A673 (cell line): ENCODE measurements at regions not wholly inside any gene's neighbourhood (a gene's known extent, or its start where the extent isn't known, plus 50 kb on each side); places are given as distances from the start of the nearest gene placed in this dataset.

Experiments
- EZH2 ChIP-seq: fragments of 200-600 bp; sonication (generic); IDR thresholded peaks from 2 replicates; pipeline ENCODE4 v1.6.1; 2017; ENCODE audit warnings: borderline replicate concordance, low read depth, mild to moderate bottlenecking, mixed read lengths, antibody characterized with exemption, low read length; ENCODE audit not compliant: poor library complexity, severe bottlenecking
- TF ChIP-seq, protein P1 (sequence below): fragments of 300-800, 200-600 bp; sonication (generic); conservative IDR thresholded peaks from 2 replicates; pipeline ENCODE4 v1.5.1; 2017; ENCODE audit warnings: low read depth, mild to moderate bottlenecking, antibody characterized with exemption, low read length, moderate library complexity, mixed read lengths

DNA sequence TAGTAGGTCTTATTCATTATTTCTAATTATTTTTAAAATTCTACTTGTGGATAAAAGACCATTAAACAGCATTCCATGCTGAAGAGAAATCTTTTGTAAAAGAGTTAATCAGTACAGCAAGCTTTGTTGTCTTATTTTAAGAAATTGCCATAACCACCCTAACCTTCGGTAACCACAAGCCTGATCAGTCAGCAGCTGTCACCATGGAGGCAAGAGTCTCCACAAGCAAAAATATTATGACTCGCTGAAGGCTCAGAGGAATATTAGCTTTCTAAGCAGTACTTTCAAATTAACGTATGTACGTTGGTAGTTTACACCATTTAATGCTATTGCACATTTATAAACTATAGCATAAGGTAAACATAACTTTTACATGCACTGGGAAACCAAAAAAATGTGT is 650.5 kb upstream of the LINC00305 start:
- TF ChIP-seq, protein P1, sequence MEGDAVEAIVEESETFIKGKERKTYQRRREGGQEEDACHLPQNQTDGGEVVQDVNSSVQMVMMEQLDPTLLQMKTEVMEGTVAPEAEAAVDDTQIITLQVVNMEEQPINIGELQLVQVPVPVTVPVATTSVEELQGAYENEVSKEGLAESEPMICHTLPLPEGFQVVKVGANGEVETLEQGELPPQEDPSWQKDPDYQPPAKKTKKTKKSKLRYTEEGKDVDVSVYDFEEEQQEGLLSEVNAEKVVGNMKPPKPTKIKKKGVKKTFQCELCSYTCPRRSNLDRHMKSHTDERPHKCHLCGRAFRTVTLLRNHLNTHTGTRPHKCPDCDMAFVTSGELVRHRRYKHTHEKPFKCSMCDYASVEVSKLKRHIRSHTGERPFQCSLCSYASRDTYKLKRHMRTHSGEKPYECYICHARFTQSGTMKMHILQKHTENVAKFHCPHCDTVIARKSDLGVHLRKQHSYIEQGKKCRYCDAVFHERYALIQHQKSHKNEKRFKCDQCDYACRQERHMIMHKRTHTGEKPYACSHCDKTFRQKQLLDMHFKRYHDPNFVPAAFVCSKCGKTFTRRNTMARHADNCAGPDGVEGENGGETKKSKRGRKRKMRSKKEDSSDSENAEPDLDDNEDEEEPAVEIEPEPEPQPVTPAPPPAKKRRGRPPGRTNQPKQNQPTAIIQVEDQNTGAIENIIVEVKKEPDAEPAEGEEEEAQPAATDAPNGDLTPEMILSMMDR = no peak
- no peak for TF ChIP-seq EZH2
